Upper lobe of left lung (tissue), 4 donors: ENCODE measurements at regions not wholly inside any gene's neighbourhood (a gene's known extent, or its start where the extent isn't known, plus 50 kb on each side); places are given as distances from the start of the nearest gene placed in this dataset.

Source experiments
- CTCF ChIP-seq, 6 experiments: fragments of 450-650 bp in 4 of 6; fragments of 200-600 bp in 2 of 6; sonication (generic) in 2 of 6; IDR thresholded peaks; one replicate each; pipeline ENCODE4 v1.5.1; 2016 to 2019; ENCODE audit warnings: antibody characterized with exemption in 6 of 6
- EP300 ChIP-seq, 4 donors: sonication (generic); formaldehyde crosslinking; IDR thresholded peaks; one replicate each; pipeline ENCODE4 v1.5.1; 2017; ENCODE audit warnings: antibody characterized with exemption in 4 of 4, control low read depth in 2 of 4
- POLR2A ChIP-seq, 4 donors: fragments of 450-650 bp; IDR thresholded peaks; one replicate each; pipeline ENCODE4 v1.5.1; 2016 to 2017; ENCODE audit warnings: antibody characterized with exemption in 4 of 4, mild to moderate bottlenecking in 2 of 4
- POLR2AphosphoS5 ChIP-seq, 2 donors: sonication (generic); formaldehyde crosslinking; IDR thresholded peaks; one replicate each; pipeline ENCODE4 v1.5.1; 2017; ENCODE audit warnings: antibody characterized with exemption in 2 of 2

GRCh38 chr9:82320566-82320965 is 332.0 kb downstream of the SPATA31D1 start:
- no peak for TF ChIP-seq POLR2AphosphoS5 (IDR thresholded peaks at IDR 0.05)
- TF ChIP-seq EP300 (IDR thresholded peaks at IDR 0.05), result no peak
- no peak for TF ChIP-seq POLR2A (IDR thresholded peaks at IDR 0.05)
- TF ChIP-seq CTCF (IDR thresholded peaks at IDR 0.05), result no peak
